ENCODE measurements at regions not wholly inside any gene's neighbourhood (a gene's known extent, or its start where the extent isn't known, plus 50 kb on each side); places are given as distances from the start of the nearest gene placed in this dataset.
A peak's percentile ranks its signal among the peaks of the same experiment; 100 is the strongest.

DNA sequence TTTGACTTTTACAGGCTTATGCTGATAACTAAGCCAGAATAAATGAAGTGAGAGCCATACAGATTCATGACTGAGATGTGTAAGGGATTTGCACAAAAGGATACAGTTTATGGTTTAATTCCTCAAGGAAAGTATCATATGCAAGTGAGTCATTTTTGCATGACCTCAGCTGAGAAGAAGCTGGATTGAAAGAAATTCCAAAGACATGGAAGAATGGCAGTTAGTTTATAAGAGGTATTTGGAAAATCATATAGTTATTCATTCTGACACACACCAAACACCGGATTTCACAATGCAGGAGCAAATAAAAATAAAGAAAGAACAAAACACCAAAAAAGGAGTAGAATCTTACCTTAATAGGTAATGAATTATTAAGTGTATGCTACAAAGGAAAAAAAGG, 83.2 kb upstream of the RND3 start:
- DNase-seq, result peak; percentile 91
- no TSS peak for BruUV-seq (replicated peaks)
- H3K27me3 ChIP-seq (ENCODE audit: low read length), result no peaks in the 10 kb centered on the region
- H3K79me2 ChIP-seq (ENCODE audit: low read length), result no peaks in the 10 kb centered on the region
- POLR2A ChIA-PET (ENCODE audit: unreplicated experiment), result interaction anchor here (0.6 kb wide), 1 partner anchor 983 kb away, joined by 3 read pairs; the partner anchor contains the start of gene MMADHC
- TF ChIP-seq, protein P1, sequence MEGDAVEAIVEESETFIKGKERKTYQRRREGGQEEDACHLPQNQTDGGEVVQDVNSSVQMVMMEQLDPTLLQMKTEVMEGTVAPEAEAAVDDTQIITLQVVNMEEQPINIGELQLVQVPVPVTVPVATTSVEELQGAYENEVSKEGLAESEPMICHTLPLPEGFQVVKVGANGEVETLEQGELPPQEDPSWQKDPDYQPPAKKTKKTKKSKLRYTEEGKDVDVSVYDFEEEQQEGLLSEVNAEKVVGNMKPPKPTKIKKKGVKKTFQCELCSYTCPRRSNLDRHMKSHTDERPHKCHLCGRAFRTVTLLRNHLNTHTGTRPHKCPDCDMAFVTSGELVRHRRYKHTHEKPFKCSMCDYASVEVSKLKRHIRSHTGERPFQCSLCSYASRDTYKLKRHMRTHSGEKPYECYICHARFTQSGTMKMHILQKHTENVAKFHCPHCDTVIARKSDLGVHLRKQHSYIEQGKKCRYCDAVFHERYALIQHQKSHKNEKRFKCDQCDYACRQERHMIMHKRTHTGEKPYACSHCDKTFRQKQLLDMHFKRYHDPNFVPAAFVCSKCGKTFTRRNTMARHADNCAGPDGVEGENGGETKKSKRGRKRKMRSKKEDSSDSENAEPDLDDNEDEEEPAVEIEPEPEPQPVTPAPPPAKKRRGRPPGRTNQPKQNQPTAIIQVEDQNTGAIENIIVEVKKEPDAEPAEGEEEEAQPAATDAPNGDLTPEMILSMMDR (conservative IDR thresholded peaks at IDR 0.05; ENCODE audit: low read depth, low read length), result no peak
- TF ChIP-seq EZH2 (IDR thresholded peaks at IDR 0.05; ENCODE audit: low read length, unreplicated experiment) (no peak), EZH2phosphoT487 (IDR thresholded peaks at IDR 0.05; ENCODE audit: borderline replicate concordance, low read length) (no peak)
- H3K27ac ChIP-seq (ENCODE audit: low read length), result peak overlapping the region; percentile 64
- H3K4me2 ChIP-seq (ENCODE audit: low read length), result peak overlapping the region; percentile 30
- H3K4me3 ChIP-seq (ENCODE audit: low read length), result no peak overlapping the region
- no peaks in the 10 kb centered on the region for H4K20me1 ChIP-seq (ENCODE audit: low read length)
- no peak overlapping the region for H3K9ac ChIP-seq (ENCODE audit: low read length)
- no peaks in the 10 kb centered on the region for H3K9me3 ChIP-seq (ENCODE audit: low read length)
- CTCF ChIA-PET, result no interaction called here
- no peaks in the 10 kb centered on the region for H3K36me3 ChIP-seq (ENCODE audit: low read depth, low read length)
- H3F3A ChIP-seq (ENCODE audit: low read length, unreplicated experiment), result no peaks in the 10 kb centered on the region
- H2AFZ ChIP-seq (ENCODE audit: low read length), result no peak overlapping the region
- no peaks in the 10 kb centered on the region for H3K9me2 ChIP-seq (replicated peaks; ENCODE audit: low read length)
- H3K4me1 ChIP-seq (ENCODE audit: insufficient read depth, low read length), result peaks cover 20% of the 10 kb centered on the region
- ATAC-seq, result peak; percentile 93
- intact Hi-C loops (cut with micrococcal nuclease), result loop anchor here (5.0 kb wide), 1 partner anchor 43 kb away; no protein-coding TSS in a partner anchor

- TF ChIP-seq, protein P1 (conservative IDR thresholded peaks at IDR 0.05; ENCODE audit: low read depth, low read length), result no peak
- TF ChIP-seq EZH2phosphoT487 (IDR thresholded peaks at IDR 0.05; ENCODE audit: borderline replicate concordance, low read length) (no peak), EZH2 (IDR thresholded peaks at IDR 0.05; ENCODE audit: low read length, unreplicated experiment) (no peak)
- no TSS peak for BruUV-seq (replicated peaks)
- H3K9me3 ChIP-seq (ENCODE audit: low read length), result no peaks in the 10 kb centered on the region
- ChIA-PET POLR2A (ENCODE audit: unreplicated experiment) (no interaction called here), CTCF (no interaction called here)
- no peak overlapping the region for H3K4me3 ChIP-seq (ENCODE audit: low read length)
- peak overlapping the region; percentile 15; the same call in 1 of the 2 replicates for H2AFZ ChIP-seq (ENCODE audit: low read length)
- DNase-seq (no peak), ATAC-seq (no peak)
- H3K27ac ChIP-seq (ENCODE audit: low read length), result peak overlapping the region; percentile 64; the same call in 1 of the 2 replicates
- H3K4me2 ChIP-seq (ENCODE audit: low read length), result no peak overlapping the region; the same call in 1 of the 2 replicates
- H3K36me3 ChIP-seq (ENCODE audit: low read depth, low read length), result no peaks in the 10 kb centered on the region
- H3K79me2 ChIP-seq (ENCODE audit: low read length), result no peaks in the 10 kb centered on the region
- no peaks in the 10 kb centered on the region for H3K27me3 ChIP-seq (ENCODE audit: low read length)
- intact Hi-C loops (cut with micrococcal nuclease), result loop anchor here (5.0 kb wide), 1 partner anchor 42 kb away; no protein-coding TSS in a partner anchor
- H3K9ac ChIP-seq (ENCODE audit: low read length), result no peak overlapping the region
- H4K20me1 ChIP-seq (ENCODE audit: low read length), result no peaks in the 10 kb centered on the region
- no peaks in the 10 kb centered on the region for H3F3A ChIP-seq (ENCODE audit: low read length, unreplicated experiment)
- peaks cover 20% of the 10 kb centered on the region for H3K4me1 ChIP-seq (ENCODE audit: insufficient read depth, low read length)
- no peaks in the 10 kb centered on the region for H3K9me2 ChIP-seq (replicated peaks; ENCODE audit: low read length)
Observed at GRCh38 chr2:150569761-150570160, 82.3 kb upstream of the RND3 start.

- BruUV-seq (replicated peaks), result no TSS peak
- DNase-seq (no peak), ATAC-seq (no peak)
- H3K4me1 ChIP-seq (ENCODE audit: insufficient read depth, low read length), result peaks cover 20% of the 10 kb centered on the region
- H3K9me2 ChIP-seq (replicated peaks; ENCODE audit: low read length), result no peaks in the 10 kb centered on the region
- H4K20me1 ChIP-seq (ENCODE audit: low read length), result no peaks in the 10 kb centered on the region
- no peak overlapping the region for H3K27ac ChIP-seq (ENCODE audit: low read length)
- intact Hi-C loops (cut with micrococcal nuclease), result no loop called here
- H2AFZ ChIP-seq (ENCODE audit: low read length), result no peak overlapping the region
- no peaks in the 10 kb centered on the region for H3K79me2 ChIP-seq (ENCODE audit: low read length)
- no peaks in the 10 kb centered on the region for H3K36me3 ChIP-seq (ENCODE audit: low read depth, low read length)
- CTCF ChIA-PET, result no interaction called here
- H3K9me3 ChIP-seq (ENCODE audit: low read length), result no peaks in the 10 kb centered on the region
- no peaks in the 10 kb centered on the region for H3F3A ChIP-seq (ENCODE audit: low read length, unreplicated experiment)
- no peak overlapping the region for H3K4me2 ChIP-seq (ENCODE audit: low read length)
- H3K4me3 ChIP-seq (ENCODE audit: low read length), result no peak overlapping the region
- TF ChIP-seq EZH2 (IDR thresholded peaks at IDR 0.05; ENCODE audit: low read length, unreplicated experiment) (no peak), EZH2phosphoT487 (IDR thresholded peaks at IDR 0.05; ENCODE audit: borderline replicate concordance, low read length) (no peak)
- TF ChIP-seq, protein P1 (conservative IDR thresholded peaks at IDR 0.05; ENCODE audit: low read depth, low read length), result no peak
- H3K27me3 ChIP-seq (ENCODE audit: low read length), result no peaks in the 10 kb centered on the region
- H3K9ac ChIP-seq (ENCODE audit: low read length), result no peak overlapping the region
- POLR2A ChIA-PET (ENCODE audit: unreplicated experiment), result no interaction called here
Observed at GRCh38 chr2:150567771-150568301, 80.4 kb upstream of the RND3 start.

All from PC-3 (cell line).